ENCODE measurements at regions not wholly inside any gene's neighbourhood (a gene's known extent, or its start where the extent isn't known, plus 50 kb on each side); places are given as distances from the start of the nearest gene placed in this dataset.

DNA sequence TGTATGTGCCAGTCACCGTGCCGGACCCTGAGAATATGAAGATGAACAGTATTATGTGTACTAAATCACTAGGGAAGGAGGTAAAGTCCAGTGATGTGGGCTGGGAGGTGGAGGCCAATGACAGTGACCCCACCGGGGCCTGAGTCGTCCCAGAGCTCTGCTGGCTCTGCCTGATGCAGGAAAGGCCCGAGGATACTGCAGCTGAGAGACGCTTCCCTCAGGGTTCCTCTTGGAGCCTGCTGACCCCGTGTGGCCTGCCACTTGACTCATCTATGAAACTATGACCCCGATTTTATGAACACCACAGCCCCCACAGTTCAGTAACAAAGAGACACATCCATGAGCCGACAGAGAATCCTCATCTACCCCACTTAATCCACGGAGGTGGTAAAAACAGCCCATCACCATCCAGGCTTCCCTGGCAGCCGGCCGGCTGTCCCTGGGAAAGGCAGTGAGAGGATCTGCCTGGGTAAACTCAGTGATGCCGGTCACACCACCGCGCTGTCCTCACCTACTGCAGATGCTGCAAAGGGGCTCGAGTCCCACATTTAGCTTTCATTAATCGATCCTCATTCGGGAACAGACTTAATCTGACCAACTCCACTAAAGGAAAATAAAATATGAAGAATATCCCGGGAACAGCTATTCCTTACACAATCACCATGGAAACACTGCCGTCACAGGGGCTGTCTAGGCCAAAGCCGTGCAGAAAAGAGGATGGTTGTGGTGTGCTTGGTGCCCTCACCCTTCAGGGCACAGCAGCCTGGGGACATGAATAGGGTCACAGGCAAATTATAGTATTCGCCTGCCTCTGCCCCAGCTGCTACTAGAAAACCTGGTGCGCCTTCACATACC lies 82.9 kb downstream of the ARRDC4 start:
- no peak for TF ChIP-seq EZH2 (IDR thresholded peaks at IDR 0.05; ENCODE audit: low read length, missing control alignments)
- TF ChIP-seq, protein P1, sequence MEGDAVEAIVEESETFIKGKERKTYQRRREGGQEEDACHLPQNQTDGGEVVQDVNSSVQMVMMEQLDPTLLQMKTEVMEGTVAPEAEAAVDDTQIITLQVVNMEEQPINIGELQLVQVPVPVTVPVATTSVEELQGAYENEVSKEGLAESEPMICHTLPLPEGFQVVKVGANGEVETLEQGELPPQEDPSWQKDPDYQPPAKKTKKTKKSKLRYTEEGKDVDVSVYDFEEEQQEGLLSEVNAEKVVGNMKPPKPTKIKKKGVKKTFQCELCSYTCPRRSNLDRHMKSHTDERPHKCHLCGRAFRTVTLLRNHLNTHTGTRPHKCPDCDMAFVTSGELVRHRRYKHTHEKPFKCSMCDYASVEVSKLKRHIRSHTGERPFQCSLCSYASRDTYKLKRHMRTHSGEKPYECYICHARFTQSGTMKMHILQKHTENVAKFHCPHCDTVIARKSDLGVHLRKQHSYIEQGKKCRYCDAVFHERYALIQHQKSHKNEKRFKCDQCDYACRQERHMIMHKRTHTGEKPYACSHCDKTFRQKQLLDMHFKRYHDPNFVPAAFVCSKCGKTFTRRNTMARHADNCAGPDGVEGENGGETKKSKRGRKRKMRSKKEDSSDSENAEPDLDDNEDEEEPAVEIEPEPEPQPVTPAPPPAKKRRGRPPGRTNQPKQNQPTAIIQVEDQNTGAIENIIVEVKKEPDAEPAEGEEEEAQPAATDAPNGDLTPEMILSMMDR (conservative IDR thresholded peaks at IDR 0.05 in 1 of 2, IDR thresholded peaks at IDR 0.05 in 1 of 2; ENCODE audit: low read depth in 1 of 2, low read length in 2 of 2): no peak
- no peak for DNase-seq (ENCODE audit: low read depth in 2 of 2)
- no peaks in the 10 kb centered on the region for H3K36me3 ChIP-seq (ENCODE audit: control insufficient read depth, insufficient read depth, low read length)
- H3K9me3 ChIP-seq (ENCODE audit: control insufficient read depth, insufficient read depth, low read depth, low read length): no peaks in the 10 kb centered on the region
- no peak overlapping the region for H3K9ac ChIP-seq (ENCODE audit: insufficient read depth, low read length)
- H3K4me3 ChIP-seq (replicated peaks in 1 of 4; ENCODE audit: control extremely low read depth in 1 of 4, insufficient read depth in 1 of 4, low read depth in 3 of 4, low read length in 4 of 4): no peak overlapping the region
- no peaks in the 10 kb centered on the region for H3K4me1 ChIP-seq (ENCODE audit: control insufficient read depth, extremely low read depth, insufficient read depth, low read length)
- H3K27me3 ChIP-seq (ENCODE audit: control insufficient read depth, insufficient read depth, low read length): no peaks in the 10 kb centered on the region
- no peak overlapping the region for H3K27ac ChIP-seq (ENCODE audit: insufficient read depth, low read length)
- H3K79me2 ChIP-seq (ENCODE audit: control insufficient read depth, insufficient read depth, low read length): no peaks in the 10 kb centered on the region
- no peak overlapping the region for H2AFZ ChIP-seq (ENCODE audit: low read length)
- no peak overlapping the region for H3K4me2 ChIP-seq (ENCODE audit: extremely low read depth, insufficient read depth, low read length)
- no peaks in the 10 kb centered on the region for H4K20me1 ChIP-seq (ENCODE audit: control insufficient read depth, extremely low read depth, insufficient read depth, low read length)

DNA sequence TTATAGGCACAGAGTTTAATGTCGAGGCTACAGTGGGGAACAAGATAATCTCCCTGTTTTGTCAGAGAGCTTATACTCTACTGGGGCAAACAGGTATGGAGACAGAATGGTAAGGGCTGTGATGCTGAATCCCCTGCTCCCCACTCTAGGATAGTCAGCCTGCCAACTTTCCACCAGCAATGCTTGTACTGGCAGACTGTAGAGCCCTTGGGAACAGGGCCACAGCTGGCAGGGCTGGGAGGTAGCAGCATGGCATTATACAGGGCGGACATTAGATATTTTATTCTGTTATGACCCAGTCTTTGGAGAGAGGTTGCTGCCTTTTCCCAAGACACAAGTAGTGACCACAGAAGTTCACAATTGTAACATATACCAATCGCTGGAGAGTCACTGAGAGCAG lies 91.2 kb downstream of the ARRDC4 start:
- no peaks in the 10 kb centered on the region for H3K27me3 ChIP-seq (ENCODE audit: control insufficient read depth, insufficient read depth, low read length)
- H3K4me3 ChIP-seq (replicated peaks in 1 of 4; ENCODE audit: control extremely low read depth in 1 of 4, insufficient read depth in 1 of 4, low read depth in 3 of 4, low read length in 4 of 4): no peak overlapping the region
- no peaks in the 10 kb centered on the region for H4K20me1 ChIP-seq (ENCODE audit: control insufficient read depth, extremely low read depth, insufficient read depth, low read length)
- no peak overlapping the region for H3K9ac ChIP-seq (ENCODE audit: insufficient read depth, low read length)
- TF ChIP-seq EZH2 (IDR thresholded peaks at IDR 0.05; ENCODE audit: low read length, missing control alignments): no peak
- TF ChIP-seq, protein P1 (conservative IDR thresholded peaks at IDR 0.05 in 1 of 2, IDR thresholded peaks at IDR 0.05 in 1 of 2; ENCODE audit: low read depth in 1 of 2, low read length in 2 of 2): no peak
- H3K4me1 ChIP-seq (ENCODE audit: control insufficient read depth, extremely low read depth, insufficient read depth, low read length): no peaks in the 10 kb centered on the region
- H3K4me2 ChIP-seq (ENCODE audit: extremely low read depth, insufficient read depth, low read length): no peak overlapping the region
- H2AFZ ChIP-seq (ENCODE audit: low read length): no peak overlapping the region
- no peak overlapping the region for H3K27ac ChIP-seq (ENCODE audit: insufficient read depth, low read length)
- no peaks in the 10 kb centered on the region for H3K36me3 ChIP-seq (ENCODE audit: control insufficient read depth, insufficient read depth, low read length)
- H3K79me2 ChIP-seq (ENCODE audit: control insufficient read depth, insufficient read depth, low read length): no peaks in the 10 kb centered on the region
- no peak for DNase-seq (ENCODE audit: low read depth in 2 of 2)
- H3K9me3 ChIP-seq (ENCODE audit: control insufficient read depth, insufficient read depth, low read depth, low read length): no peaks in the 10 kb centered on the region

DNA sequence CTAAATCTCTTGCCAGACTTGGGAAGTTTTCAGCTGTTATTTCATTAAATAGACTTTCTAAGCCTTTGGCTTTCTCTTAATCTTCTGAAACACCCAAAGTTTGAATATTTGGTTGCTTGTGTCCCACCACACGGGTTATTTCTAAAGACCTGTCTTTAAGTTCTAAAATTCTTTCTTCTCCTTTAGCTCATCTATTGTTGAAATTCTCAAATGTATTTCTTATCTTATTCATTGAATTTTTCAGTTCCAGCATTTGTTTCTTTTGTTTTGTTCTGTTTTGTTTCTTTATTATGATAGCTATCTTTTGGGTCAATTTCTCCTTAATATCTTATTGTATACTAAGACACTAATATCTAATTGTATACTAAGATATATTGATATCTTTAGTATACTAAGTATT lies 97.0 kb downstream of the ARRDC4 start:
- no peak for TF ChIP-seq EZH2 (IDR thresholded peaks at IDR 0.05; ENCODE audit: low read length, missing control alignments)
- TF ChIP-seq, protein P1 (conservative IDR thresholded peaks at IDR 0.05 in 1 of 2, IDR thresholded peaks at IDR 0.05 in 1 of 2; ENCODE audit: low read depth in 1 of 2, low read length in 2 of 2): no peak
- H3K79me2 ChIP-seq (ENCODE audit: control insufficient read depth, insufficient read depth, low read length): no peaks in the 10 kb centered on the region

More for the DNA sequence above, 97.0 kb downstream of the ARRDC4 start:
- Histone ChIP-seq H3K27ac (ENCODE audit: insufficient read depth, low read length) (no peak overlapping the region), H2AFZ (ENCODE audit: low read length) (no peak overlapping the region), H3K9me3 (ENCODE audit: control insufficient read depth, insufficient read depth, low read depth, low read length) (no peaks in the 10 kb centered on the region), H3K36me3 (ENCODE audit: control insufficient read depth, insufficient read depth, low read length) (no peaks in the 10 kb centered on the region), H3K27me3 (ENCODE audit: control insufficient read depth, insufficient read depth, low read length) (no peaks in the 10 kb centered on the region), H3K9ac (ENCODE audit: insufficient read depth, low read length) (no peak overlapping the region), H3K4me2 (ENCODE audit: extremely low read depth, insufficient read depth, low read length) (no peak overlapping the region), H3K4me1 (ENCODE audit: control insufficient read depth, extremely low read depth, insufficient read depth, low read length) (no peaks in the 10 kb centered on the region), H3K4me3 (replicated peaks in 1 of 4; ENCODE audit: control extremely low read depth in 1 of 4, insufficient read depth in 1 of 4, low read depth in 3 of 4, low read length in 4 of 4) (no peak overlapping the region), H4K20me1 (ENCODE audit: control insufficient read depth, extremely low read depth, insufficient read depth, low read length) (no peaks in the 10 kb centered on the region)
- no peak for DNase-seq (ENCODE audit: low read depth in 2 of 2)
